ENCODE measurements at regions not wholly inside any gene's neighbourhood (a gene's known extent, or its start where the extent isn't known, plus 50 kb on each side); places are given as distances from the start of the nearest gene placed in this dataset.

- H4K91ac ChIP-seq (ENCODE audit: low read depth, low read length) = no peak overlapping the region
- no CpG with 5 or more reads among the region's 11 CpGs for WGBS (ENCODE audit: extremely low coverage, insufficient coverage, insufficient read length)
- H4K12ac ChIP-seq (ENCODE audit: low read depth, low read length) = no peak overlapping the region
- no peak overlapping the region for H3K4me2 ChIP-seq (ENCODE audit: low read length)
- no peak overlapping the region for H3K27ac ChIP-seq (ENCODE audit: low read depth, low read length)
- no peak overlapping the region for H4K8ac ChIP-seq (ENCODE audit: low read depth, low read length)
- no peak overlapping the region for H2AK5ac ChIP-seq (ENCODE audit: low read length)
- H3K27me3 ChIP-seq (ENCODE audit: insufficient read depth, low read length) = no peaks in the 10 kb centered on the region
- H3K36me3 ChIP-seq (ENCODE audit: control insufficient read depth in 1 of 2, insufficient read depth in 2 of 2, low read length in 2 of 2) = no peaks in the 10 kb centered on the region
- no peaks in the 10 kb centered on the region for H3K79me1 ChIP-seq (ENCODE audit: low read length)
- no peak overlapping the region for H2BK120ac ChIP-seq (ENCODE audit: insufficient read depth, low read length, poor library complexity)
- no peaks in the 10 kb centered on the region for H3K79me2 ChIP-seq (ENCODE audit: control insufficient read depth, insufficient read depth, low read length, poor library complexity)
- H3K4ac ChIP-seq (ENCODE audit: low read depth, low read length) = no peak overlapping the region
- H3K23ac ChIP-seq (ENCODE audit: low read length) = no peak overlapping the region
- H3K18ac ChIP-seq (ENCODE audit: low read length) = no peak overlapping the region
- H3K4me1 ChIP-seq (ENCODE audit: control insufficient read depth in 1 of 2, insufficient read depth in 2 of 2, low read length in 2 of 2) = no peaks in the 10 kb centered on the region
- H2AFZ ChIP-seq (ENCODE audit: insufficient read depth, low read length, poor library complexity) = no peak overlapping the region
- no peak overlapping the region for H3K4me3 ChIP-seq (ENCODE audit: low read depth, low read length)
- no peak for DNase-seq
- no peak overlapping the region for H3K9ac ChIP-seq (ENCODE audit: low read length)
- H2BK12ac ChIP-seq (ENCODE audit: low read length) = no peak overlapping the region
- no peak overlapping the region for H2BK5ac ChIP-seq (ENCODE audit: low read depth, low read length, poor library complexity)
- peaks cover 1% of the 10 kb centered on the region for H3K9me3 ChIP-seq (ENCODE audit: insufficient read depth, low read depth, low read length)
- no peak overlapping the region for H3K14ac ChIP-seq (ENCODE audit: low read length)
These were observed 226.2 kb downstream of the MC4R start for GRCh38 chr18:60146220-60146960.

GRCh38 chr18:60145776-60146175 lies 226.8 kb downstream of the MC4R start:
- Histone ChIP-seq H4K12ac (ENCODE audit: low read depth, low read length) (no peak overlapping the region), H3K79me1 (ENCODE audit: low read length) (no peaks in the 10 kb centered on the region), H3K79me2 (ENCODE audit: control insufficient read depth, insufficient read depth, low read length, poor library complexity) (no peaks in the 10 kb centered on the region), H3K27me3 (ENCODE audit: insufficient read depth, low read length) (no peaks in the 10 kb centered on the region), H3K9me3 (ENCODE audit: insufficient read depth, low read depth, low read length) (peaks cover 1% of the 10 kb centered on the region), H3K18ac (ENCODE audit: low read length) (no peak overlapping the region), H3K23ac (ENCODE audit: low read length) (no peak overlapping the region), H3K36me3 (ENCODE audit: control insufficient read depth in 1 of 2, insufficient read depth in 2 of 2, low read length in 2 of 2) (no peaks in the 10 kb centered on the region), H3K14ac (ENCODE audit: low read length) (no peak overlapping the region), H2BK120ac (ENCODE audit: insufficient read depth, low read length, poor library complexity) (no peak overlapping the region), H2BK12ac (ENCODE audit: low read length) (no peak overlapping the region), H3K4me2 (ENCODE audit: low read length) (no peak overlapping the region), H2BK5ac (ENCODE audit: low read depth, low read length, poor library complexity) (no peak overlapping the region), H2AK5ac (ENCODE audit: low read length) (no peak overlapping the region), H3K4ac (ENCODE audit: low read depth, low read length) (no peak overlapping the region), H3K4me1 (ENCODE audit: control insufficient read depth in 1 of 2, insufficient read depth in 2 of 2, low read length in 2 of 2) (no peaks in the 10 kb centered on the region), H2AFZ (ENCODE audit: insufficient read depth, low read length, poor library complexity) (no peak overlapping the region), H3K4me3 (ENCODE audit: low read depth, low read length) (no peak overlapping the region), H4K91ac (ENCODE audit: low read depth, low read length) (no peak overlapping the region), H4K8ac (ENCODE audit: low read depth, low read length) (no peak overlapping the region), H3K9ac (ENCODE audit: low read length) (no peak overlapping the region), H3K27ac (ENCODE audit: low read depth, low read length) (no peak overlapping the region)
- WGBS (ENCODE audit: extremely low coverage, insufficient coverage, insufficient read length) = no CpG with 5 or more reads among the region's 2 CpGs
- no peak for DNase-seq

- no peak overlapping the region for H2BK120ac ChIP-seq (ENCODE audit: insufficient read depth, low read length, poor library complexity)
- no peak overlapping the region for H2AFZ ChIP-seq (ENCODE audit: insufficient read depth, low read length, poor library complexity)
- no peaks in the 10 kb centered on the region for H3K36me3 ChIP-seq (ENCODE audit: control insufficient read depth in 1 of 2, insufficient read depth in 2 of 2, low read length in 2 of 2)
- H3K4me2 ChIP-seq (ENCODE audit: low read length) = no peak overlapping the region
- H3K4me3 ChIP-seq (ENCODE audit: low read depth, low read length) = no peak overlapping the region
- no peak overlapping the region for H3K18ac ChIP-seq (ENCODE audit: low read length)
- H4K91ac ChIP-seq (ENCODE audit: low read depth, low read length) = no peak overlapping the region
- no peaks in the 10 kb centered on the region for H3K4me1 ChIP-seq (ENCODE audit: control insufficient read depth in 1 of 2, insufficient read depth in 2 of 2, low read length in 2 of 2)
- H3K4ac ChIP-seq (ENCODE audit: low read depth, low read length) = no peak overlapping the region
- no peak overlapping the region for H4K8ac ChIP-seq (ENCODE audit: low read depth, low read length)
- no peaks in the 10 kb centered on the region for H3K79me2 ChIP-seq (ENCODE audit: control insufficient read depth, insufficient read depth, low read length, poor library complexity)
- DNase-seq = no peak
- H3K79me1 ChIP-seq (ENCODE audit: low read length) = no peaks in the 10 kb centered on the region
- H3K9me3 ChIP-seq (ENCODE audit: insufficient read depth, low read depth, low read length) = no peaks in the 10 kb centered on the region
- no peak overlapping the region for H4K12ac ChIP-seq (ENCODE audit: low read depth, low read length)
- H3K27ac ChIP-seq (ENCODE audit: low read depth, low read length) = no peak overlapping the region
- no peak overlapping the region for H2BK5ac ChIP-seq (ENCODE audit: low read depth, low read length, poor library complexity)
- no peaks in the 10 kb centered on the region for H3K27me3 ChIP-seq (ENCODE audit: insufficient read depth, low read length)
- H3K9ac ChIP-seq (ENCODE audit: low read length) = no peak overlapping the region
- H3K14ac ChIP-seq (ENCODE audit: low read length) = no peak overlapping the region
- no CpG with 5 or more reads among the region's 1 CpG for WGBS (ENCODE audit: extremely low coverage, insufficient coverage, insufficient read length)
- no peak overlapping the region for H2BK12ac ChIP-seq (ENCODE audit: low read length)
- no peak overlapping the region for H3K23ac ChIP-seq (ENCODE audit: low read length)
- no peak overlapping the region for H2AK5ac ChIP-seq (ENCODE audit: low read length)
These were observed 235.0 kb downstream of the PMAIP1 start for GRCh38 chr18:60134806-60135205.

- Histone ChIP-seq H3K27ac (ENCODE audit: low read depth, low read length) (no peak overlapping the region), H2BK120ac (ENCODE audit: insufficient read depth, low read length, poor library complexity) (no peak overlapping the region)
These were observed 230.5 kb downstream of the PMAIP1 start for GRCh38 chr18:60130284-60130683.

More at GRCh38 chr18:60130284-60130683, 230.5 kb downstream of the PMAIP1 start:
- Histone ChIP-seq H3K27me3 (ENCODE audit: insufficient read depth, low read length) (no peaks in the 10 kb centered on the region), H2AK5ac (ENCODE audit: low read length) (no peak overlapping the region), H3K4me1 (ENCODE audit: control insufficient read depth in 1 of 2, insufficient read depth in 2 of 2, low read length in 2 of 2) (no peaks in the 10 kb centered on the region), H3K4ac (ENCODE audit: low read depth, low read length) (no peak overlapping the region), H4K12ac (ENCODE audit: low read depth, low read length) (no peak overlapping the region), H3K79me1 (ENCODE audit: low read length) (no peaks in the 10 kb centered on the region), H3K14ac (ENCODE audit: low read length) (no peak overlapping the region), H2BK12ac (ENCODE audit: low read length) (no peak overlapping the region), H4K91ac (ENCODE audit: low read depth, low read length) (no peak overlapping the region), H3K4me3 (ENCODE audit: low read depth, low read length) (no peak overlapping the region), H3K9ac (ENCODE audit: low read length) (no peak overlapping the region), H3K79me2 (ENCODE audit: control insufficient read depth, insufficient read depth, low read length, poor library complexity) (no peaks in the 10 kb centered on the region), H3K9me3 (ENCODE audit: insufficient read depth, low read depth, low read length) (peaks cover 2% of the 10 kb centered on the region), H2BK5ac (ENCODE audit: low read depth, low read length, poor library complexity) (no peak overlapping the region), H3K18ac (ENCODE audit: low read length) (no peak overlapping the region), H2AFZ (ENCODE audit: insufficient read depth, low read length, poor library complexity) (no peak overlapping the region), H3K4me2 (ENCODE audit: low read length) (no peak overlapping the region), H3K23ac (ENCODE audit: low read length) (no peak overlapping the region), H4K8ac (ENCODE audit: low read depth, low read length) (no peak overlapping the region), H3K36me3 (ENCODE audit: control insufficient read depth in 1 of 2, insufficient read depth in 2 of 2, low read length in 2 of 2) (no peaks in the 10 kb centered on the region)
- DNase-seq = no peak

Measured in trophoblast cell (in vitro differentiated cells and primary cell).